ENCODE measurements at regions not wholly inside any gene's neighbourhood (a gene's known extent, or its start where the extent isn't known, plus 50 kb on each side); places are given as distances from the start of the nearest gene placed in this dataset.

DNA sequence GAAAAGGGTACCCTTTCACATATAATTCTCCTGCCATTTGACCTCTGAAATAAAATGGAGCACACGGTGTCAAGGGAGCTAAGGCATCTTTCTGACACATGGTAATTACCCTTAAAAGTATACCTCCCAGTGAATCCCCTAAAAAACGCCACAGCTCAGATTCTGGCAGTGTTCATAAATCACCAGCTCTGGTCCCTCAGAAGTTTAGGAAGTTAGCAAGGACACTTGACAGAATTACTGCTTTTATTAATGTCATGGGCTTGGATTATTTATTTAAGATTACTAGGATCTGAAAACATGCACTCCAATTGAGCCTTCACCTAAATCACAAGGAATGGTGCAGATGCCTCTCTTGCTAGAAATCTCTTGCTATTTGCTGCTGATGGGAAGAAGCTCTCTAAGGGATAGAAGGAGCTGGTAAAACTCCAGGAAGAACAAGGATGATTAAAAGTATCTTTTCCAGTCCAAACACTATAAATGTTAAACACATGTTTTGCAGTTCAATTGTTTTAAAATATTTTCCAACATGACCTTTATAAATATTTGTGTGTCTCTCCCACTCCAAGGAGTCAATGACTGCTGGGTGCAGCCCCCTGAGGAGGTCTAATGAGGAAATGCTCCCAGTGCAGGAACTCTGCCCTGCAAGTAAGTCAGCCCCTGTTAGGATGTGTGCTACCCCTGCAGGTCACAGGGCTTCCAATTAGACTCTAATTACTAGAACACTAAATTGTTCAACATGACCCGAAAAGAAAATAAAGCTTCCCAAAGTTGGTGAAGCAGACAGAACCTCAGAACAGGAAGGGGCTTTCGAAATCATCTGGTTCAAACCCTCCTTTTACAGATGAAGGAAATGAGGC lies 230.3 kb downstream of the TFAP2A start:
- no peak for TF ChIP-seq CTCF (IDR thresholded peaks at IDR 0.05; ENCODE audit: unreplicated experiment in 3 of 3)
- Mint-ChIP-seq H3K4me1 (peaks cover 26% of the 10 kb centered on the region), H3K9me3 (peaks cover 3% of the 10 kb centered on the region), H3K27ac (peak overlapping the region; percentile 20 to 70 (median 41)), H3K4me3 (no peak overlapping the region), H3K36me3 (ENCODE audit: low read depth) (no peaks in the 10 kb centered on the region), H3K27me3 (ENCODE audit: low read depth) (peaks cover 46% of the 10 kb centered on the region)

- H3K9me3 Mint-ChIP-seq: peaks cover 3% of the 10 kb centered on the region
- H3K36me3 Mint-ChIP-seq (ENCODE audit: low read depth): no peaks in the 10 kb centered on the region
- no peak for TF ChIP-seq CTCF (IDR thresholded peaks at IDR 0.05; ENCODE audit: unreplicated experiment in 3 of 3)
- H3K27ac Mint-ChIP-seq: no peak overlapping the region
- H3K4me3 Mint-ChIP-seq: no peak overlapping the region
- H3K4me1 Mint-ChIP-seq: peaks cover 17% of the 10 kb centered on the region
- H3K27me3 Mint-ChIP-seq (ENCODE audit: low read depth): peaks cover 36% of the 10 kb centered on the region
Observed at GRCh38 chr6:10180138-10181074, 234.5 kb downstream of the TFAP2A start.

DNA sequence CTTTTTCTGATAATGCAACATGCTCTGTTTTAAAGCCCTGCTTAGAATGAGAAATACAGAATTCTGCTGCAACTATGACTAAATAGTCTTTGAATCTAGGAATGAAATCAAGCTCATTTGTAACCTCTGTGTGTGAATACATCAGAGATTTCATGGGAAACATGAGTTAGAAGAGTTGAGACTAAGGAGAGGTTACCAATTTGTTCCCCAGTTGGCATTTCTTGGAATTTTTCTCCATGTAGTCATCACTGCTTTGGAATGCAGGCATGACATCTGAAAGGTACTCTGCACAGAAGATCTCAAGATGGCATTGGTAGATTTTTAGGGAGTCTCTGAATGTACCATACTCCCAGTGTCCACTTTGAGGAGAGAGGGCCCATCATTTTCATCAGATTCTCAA lies 237.2 kb downstream of the TFAP2A start:
- no peak for TF ChIP-seq CTCF (IDR thresholded peaks at IDR 0.05; ENCODE audit: unreplicated experiment in 3 of 3)
- no peaks in the 10 kb centered on the region for H3K36me3 Mint-ChIP-seq (ENCODE audit: low read depth)
- peaks cover 3% of the 10 kb centered on the region for H3K9me3 Mint-ChIP-seq
- H3K4me3 Mint-ChIP-seq: no peak overlapping the region
- H3K27ac Mint-ChIP-seq: no peak overlapping the region
- H3K27me3 Mint-ChIP-seq (ENCODE audit: low read depth): peaks cover 43% of the 10 kb centered on the region
- H3K4me1 Mint-ChIP-seq: no peaks in the 10 kb centered on the region

DNA sequence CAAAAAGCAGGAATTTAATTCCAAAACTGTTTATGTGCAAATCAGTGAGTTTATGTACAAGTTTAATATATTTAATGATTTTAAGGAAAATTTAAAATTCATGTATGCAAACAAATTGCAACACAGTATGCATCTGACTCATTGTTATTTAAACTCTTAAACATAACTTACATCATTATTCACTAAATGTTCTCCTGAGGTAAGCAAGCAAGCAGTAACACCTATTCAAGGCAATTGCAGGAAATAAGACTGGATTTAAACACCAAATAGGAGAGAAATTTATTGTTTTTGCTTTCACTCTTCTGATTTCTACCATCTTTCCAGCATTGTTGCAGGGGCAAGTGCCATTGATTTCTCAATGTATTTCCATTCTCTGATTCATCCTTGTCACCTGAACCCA lies 239.5 kb downstream of the TFAP2A start:
- Mint-ChIP-seq H3K9me3 (peaks cover 15% of the 10 kb centered on the region), H3K27me3 (ENCODE audit: low read depth) (peaks cover 38% of the 10 kb centered on the region), H3K36me3 (ENCODE audit: low read depth) (peaks cover 5% of the 10 kb centered on the region), H3K4me3 (no peak overlapping the region), H3K4me1 (no peaks in the 10 kb centered on the region), H3K27ac (no peak overlapping the region)
- no peak for TF ChIP-seq CTCF (IDR thresholded peaks at IDR 0.05; ENCODE audit: unreplicated experiment in 3 of 3)

DNA sequence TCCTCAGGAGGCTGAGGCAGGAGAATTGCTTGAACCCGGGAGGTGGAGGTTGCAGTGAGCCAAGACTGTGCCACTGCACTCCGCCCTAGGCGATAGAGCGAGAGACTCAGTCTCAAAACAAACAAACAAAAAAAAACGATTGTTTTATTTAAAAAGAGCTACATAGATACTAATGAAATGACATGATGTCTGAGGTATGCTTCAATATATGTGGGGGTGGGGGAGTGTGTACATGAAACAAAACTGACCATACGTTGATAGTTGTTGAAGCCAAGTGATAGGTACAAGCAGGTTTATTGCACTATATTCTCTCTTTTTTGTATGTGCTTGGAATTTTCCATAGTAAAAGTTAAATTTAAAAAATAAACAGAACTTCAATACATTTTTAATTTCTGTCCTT lies 240.1 kb downstream of the TFAP2A start:
- Mint-ChIP-seq H3K36me3 (ENCODE audit: low read depth) (peaks cover 5% of the 10 kb centered on the region), H3K27ac (no peak overlapping the region), H3K27me3 (ENCODE audit: low read depth) (peaks cover 36% of the 10 kb centered on the region), H3K4me3 (no peak overlapping the region), H3K9me3 (peaks cover 17% of the 10 kb centered on the region), H3K4me1 (no peaks in the 10 kb centered on the region)
- no peak for TF ChIP-seq CTCF (IDR thresholded peaks at IDR 0.05; ENCODE audit: unreplicated experiment in 3 of 3)

Data from nephron (organoid).